GM18498 (cell line): ENCODE measurements at regions not wholly inside any gene's neighbourhood (a gene's known extent, or its start where the extent isn't known, plus 50 kb on each side); places are given as distances from the start of the nearest gene placed in this dataset.
"Not testable (repeated sequence)": the region's sequence is repeated elsewhere in the genome, so short reads cannot be mapped to it uniquely, and the experiment has no call there.

ENCODE experiments used
- ATAC-seq: cut with Tn5 transposase; IDR thresholded peaks from one replicate; pipeline ENCODE4 v1.9.1; 2021; ENCODE audit warnings: mild to moderate bottlenecking, moderate library complexity; ENCODE audit not compliant: unreplicated experiment

DNA sequence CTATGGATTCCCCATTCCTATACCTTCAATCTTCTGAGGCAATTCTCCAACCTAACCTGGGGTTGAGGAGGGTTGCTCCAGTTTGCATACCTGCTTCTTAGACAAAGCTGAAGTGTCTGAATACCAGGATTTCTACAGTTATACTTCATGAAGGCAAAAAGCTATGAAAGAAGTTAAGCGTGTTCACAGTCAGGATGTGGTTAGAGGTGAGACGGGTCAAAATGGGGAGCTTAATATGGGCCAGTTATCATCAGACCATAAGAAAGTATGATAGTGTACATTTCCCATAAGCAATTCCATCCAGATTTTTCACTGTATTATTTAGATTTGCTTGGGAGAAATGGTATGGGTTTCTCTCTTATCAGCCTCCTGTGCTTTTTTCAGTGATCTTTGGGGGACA lies 156.9 kb upstream of the FER start:
- ATAC-seq, result no peak

DNA sequence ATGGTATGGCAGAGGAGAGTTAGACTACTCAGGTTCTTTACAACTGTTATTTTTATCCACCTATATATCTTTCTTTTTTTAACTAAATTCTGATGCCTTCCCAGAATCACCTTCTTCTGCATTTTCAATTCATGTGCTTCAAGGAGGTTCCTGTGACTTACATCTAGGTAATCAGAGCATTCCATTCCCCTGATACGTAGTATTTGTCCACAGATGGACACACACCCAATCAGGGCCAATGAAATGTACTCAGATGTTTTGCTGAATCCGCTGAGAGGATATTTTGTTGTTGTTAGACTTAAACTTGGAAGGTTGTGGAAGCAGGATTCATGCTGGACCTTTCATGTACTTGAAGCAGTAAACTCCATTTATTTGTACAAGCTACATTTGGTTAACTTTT lies 159.4 kb upstream of the FER start:
- no peak for ATAC-seq

DNA sequence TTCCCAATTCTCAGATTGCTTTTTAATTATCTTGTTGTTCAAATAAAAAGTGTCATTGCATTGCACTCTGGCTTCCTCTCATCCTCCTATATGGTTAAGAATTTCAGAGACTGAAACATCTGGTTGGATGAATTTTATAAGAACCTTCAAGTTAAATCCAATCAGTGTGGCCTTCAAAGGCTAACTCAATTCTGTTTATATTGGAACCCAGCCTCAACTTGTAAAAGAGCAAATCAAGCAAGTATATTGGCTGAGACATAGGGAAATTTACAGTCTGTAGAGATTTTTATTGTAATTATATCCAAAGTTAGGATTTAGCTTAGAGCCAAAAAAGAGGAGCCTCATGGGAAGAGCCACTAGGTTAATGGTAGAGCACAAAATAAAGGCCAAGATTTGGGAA lies 159.9 kb upstream of the FER start:
- ATAC-seq, result no peak

DNA sequence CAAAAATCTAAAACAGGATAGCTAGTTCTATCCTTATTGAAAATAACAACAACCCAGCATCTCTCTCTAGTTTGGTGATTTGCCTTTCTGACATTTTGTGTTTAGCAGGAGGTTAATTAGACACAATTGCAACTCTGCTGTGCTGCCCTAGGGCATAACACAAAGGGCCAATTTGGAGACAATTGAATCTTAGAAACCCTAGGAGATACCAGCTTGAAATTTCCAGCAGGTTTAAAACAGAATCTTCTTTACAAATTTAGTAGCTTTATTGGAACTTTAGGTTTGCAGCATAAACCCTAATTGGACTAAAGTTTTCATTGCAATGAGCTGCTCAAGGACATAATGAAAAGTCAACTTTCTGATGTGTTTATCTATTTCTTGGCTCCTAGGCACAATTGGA lies 166.7 kb upstream of the FER start:
- no peak for ATAC-seq

DNA sequence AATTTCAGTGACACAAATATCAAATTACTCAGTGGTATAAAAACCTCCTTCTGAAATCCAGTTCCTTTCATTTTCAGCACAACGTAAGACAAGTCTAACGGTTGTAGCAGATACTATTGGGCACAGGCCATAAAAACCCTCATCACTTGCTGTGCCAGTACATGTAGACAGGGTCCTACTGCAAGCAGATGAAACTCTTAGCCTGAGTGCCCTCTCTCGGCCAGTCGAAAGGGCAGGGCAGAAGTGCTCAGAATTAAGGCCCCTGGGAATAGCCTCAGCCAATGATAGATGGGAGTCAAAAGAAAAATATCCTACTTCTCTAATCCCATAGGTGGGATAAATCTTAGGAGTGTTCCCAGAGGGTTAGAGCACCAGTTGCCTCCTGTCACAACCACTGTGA lies 168.5 kb upstream of the FER start:
- ATAC-seq, result no peak

DNA sequence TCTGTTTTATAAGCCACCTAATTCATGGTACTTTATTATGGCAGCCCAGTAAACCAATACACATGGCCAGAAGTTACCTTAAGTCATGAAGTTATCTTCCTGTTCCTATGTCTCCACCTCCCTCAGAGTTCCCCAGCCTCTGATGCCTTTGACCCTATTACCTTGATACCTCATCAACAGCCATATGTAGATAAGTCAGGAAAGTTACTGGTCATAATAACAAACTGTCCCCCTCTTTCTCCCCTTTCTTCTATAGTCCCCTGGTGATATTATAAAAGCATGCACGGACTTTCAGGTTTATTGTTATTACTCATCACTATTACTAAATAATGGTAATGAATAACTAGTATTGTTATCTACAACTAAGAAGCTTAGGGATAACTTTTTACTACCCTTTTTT lies 168.9 kb upstream of the FER start:
- ATAC-seq, result no peak

DNA sequence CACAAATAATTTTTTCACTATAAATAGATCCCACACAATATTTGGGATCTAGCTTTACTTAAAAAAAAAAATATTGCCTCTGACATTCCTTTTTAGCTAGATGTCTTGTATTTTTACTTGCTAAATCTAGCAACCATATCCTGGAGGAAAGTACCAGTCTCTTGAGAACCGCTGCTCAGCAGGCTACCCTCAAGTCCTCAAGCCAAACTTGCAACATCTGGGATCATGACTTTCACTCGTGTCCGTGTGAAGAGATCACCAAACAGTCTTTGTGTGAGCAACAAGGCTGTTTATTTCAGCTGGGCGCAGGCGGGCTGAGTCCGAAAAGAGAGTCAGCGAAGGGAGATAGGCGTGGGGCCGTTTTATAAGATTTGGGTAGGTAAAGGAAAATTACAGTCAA lies 180.3 kb upstream of the FER start:
- no peak for ATAC-seq

DNA sequence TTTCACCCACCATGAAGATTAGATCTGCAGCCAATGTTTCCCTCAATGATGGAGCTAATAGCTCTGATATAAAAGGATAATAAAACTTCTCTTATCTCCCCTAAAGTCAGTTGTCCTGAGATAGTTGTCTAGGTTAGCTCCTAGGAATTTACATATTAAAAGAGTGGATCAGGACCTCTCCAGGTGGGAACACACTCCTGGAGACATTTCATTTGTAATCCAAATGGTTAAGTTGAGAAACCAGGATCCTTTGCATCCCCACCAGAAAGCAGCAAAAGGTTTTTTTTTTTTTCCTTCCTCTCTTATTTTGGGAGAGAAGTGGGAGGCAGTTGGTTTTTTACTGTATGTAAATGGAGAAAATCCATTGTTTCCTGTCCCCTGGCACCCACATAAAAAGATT lies 182.5 kb upstream of the FBXL17 start:
- no peak for ATAC-seq

DNA sequence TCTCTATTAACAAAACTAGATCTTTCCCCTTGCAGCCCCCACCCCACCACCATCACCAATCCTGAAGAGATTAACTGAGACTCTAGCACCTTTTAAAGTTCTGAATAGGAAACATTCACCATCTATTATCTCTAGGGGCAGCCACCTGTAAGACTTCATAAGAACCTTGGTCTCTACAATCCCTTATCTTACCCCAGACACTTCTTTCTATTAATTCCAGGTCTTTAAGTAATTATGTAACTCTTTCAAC lies 180.2 kb upstream of the FBXL17 start:
- no peak for ATAC-seq

DNA sequence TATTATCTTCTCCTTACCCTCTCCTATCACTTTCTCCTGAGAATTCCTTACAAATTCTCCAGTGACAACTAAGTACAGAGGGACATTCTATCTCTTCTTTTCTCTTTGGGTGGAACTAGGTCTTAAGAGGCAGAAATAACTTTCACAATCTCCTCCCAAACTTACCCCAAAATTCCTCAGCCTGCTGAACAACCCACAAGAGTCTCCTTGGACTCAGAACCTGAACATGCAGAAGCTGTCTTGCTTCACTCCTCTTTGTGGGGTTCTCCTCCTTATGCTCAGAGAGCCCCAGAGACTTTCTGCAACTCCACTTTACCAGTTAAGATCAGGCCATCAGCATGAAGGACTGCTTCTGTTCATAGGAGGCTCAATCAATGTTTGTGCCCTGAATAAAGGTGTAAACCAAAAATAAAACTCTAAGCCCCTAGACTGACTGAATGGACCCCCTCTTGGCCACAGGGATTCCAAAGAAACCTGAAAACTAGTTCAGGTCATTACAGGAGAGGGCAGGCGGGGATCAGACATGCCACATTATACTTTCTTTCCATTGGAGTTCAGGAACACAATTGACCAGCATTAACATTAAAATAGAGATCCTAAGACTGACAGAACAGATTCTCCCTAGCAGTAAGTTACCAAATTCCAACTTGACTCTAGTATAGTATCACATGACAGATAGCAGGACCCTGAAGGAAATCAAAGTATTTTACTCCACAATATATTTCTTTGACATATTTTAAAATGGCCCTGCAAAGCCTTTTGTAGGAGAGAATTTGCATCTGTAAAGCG lies 179.7 kb upstream of the FBXL17 start:
- no peak for ATAC-seq

DNA sequence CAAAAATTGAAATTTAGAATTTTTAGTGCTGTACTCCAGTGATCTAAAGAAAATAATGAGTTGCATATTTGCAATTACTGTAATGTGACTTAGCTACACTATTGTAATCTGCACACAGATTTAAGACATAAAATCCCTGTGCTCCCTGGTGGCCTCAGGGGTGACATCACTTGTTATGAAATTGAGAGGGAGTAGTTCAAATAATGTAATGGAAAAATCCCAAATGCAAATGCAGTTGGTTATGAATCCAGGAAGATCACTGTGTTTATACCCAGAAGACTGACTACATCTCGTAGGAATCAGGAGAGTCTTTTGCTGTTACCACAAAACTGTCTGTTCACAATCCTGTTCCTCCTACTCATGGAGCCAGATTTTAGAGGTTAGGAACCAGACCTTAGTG lies 178.7 kb upstream of the FBXL17 start:
- ATAC-seq, result no peak

DNA sequence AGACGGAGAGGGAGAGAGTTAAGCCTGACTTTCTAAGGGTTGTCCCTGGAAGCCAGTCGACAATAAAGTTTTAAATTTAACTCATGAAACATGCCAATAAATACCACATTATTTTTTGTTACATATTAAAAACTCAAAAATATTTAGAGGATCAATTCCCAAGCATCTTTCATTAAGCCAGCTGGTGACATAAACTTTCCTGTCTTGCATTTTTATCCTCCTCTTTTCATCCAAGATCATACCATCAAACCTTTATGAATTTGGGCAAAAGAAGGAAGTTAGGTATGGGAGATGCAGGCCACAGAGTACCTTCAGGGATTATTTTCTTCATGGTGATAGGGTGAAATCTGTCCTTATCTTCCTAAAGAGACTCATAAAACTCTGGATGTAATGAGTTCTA lies 178.3 kb upstream of the FBXL17 start:
- no peak for ATAC-seq

DNA sequence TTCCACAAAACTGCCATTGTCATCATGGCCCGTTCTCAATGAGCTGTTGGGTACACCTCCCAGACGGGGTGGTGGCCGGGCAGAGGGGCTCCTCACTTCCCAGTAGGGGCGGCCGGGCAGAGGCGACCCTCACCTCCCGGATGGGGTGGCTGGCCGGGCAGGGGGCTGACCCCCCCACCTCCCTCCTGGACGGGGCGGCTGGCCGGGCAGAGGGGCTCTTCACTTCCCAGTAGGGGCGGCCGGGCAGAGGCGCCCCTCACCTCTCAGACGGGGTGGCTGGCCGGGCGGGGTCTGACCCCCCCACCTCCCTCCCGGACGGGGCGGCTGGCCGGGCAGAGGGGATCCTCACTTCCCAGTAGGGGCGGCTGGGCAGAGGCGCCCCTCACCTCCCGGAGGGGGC lies 176.9 kb upstream of the FBXL17 start:
- ATAC-seq, result not testable (repeated sequence)

DNA sequence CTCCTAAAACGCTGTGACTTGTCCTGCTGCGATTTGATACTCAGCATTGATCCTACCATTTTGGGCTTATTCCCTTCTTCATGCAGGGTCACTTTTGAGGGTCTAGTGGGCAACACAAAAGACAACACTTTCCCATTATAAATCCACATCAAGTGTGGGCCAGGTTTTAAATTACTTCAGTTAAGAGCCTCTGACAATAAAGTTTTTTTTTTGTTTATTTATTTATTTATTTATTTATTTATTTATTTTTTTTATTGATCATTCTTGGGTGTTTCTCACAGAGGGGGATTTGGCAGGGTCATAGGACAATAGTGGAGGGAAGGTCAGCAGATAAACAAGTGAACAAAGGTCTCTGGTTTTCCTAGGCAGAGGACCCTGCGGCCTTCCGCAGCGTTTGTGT lies 176.2 kb upstream of the FBXL17 start:
- not testable (repeated sequence) for ATAC-seq

DNA sequence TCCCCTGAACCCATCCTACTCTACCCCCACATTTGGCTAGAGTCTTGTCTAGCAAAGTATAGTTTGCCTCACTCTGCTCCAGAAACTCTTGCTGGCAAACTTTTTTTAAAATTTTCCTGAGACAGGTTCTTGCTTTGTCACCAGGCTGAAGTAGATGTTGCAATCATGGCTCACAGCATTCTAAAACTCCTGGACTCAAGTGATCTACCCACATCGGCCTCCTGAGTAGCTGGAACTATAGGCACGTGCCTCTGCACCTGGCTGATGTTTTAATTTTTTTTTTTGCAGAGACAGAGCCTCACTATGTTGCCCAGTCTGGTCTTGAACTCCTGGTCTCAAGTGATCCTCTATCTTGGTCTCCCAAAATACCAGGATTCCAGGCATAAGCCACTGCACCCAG lies 175.8 kb upstream of the FBXL17 start:
- ATAC-seq, result no peak

DNA sequence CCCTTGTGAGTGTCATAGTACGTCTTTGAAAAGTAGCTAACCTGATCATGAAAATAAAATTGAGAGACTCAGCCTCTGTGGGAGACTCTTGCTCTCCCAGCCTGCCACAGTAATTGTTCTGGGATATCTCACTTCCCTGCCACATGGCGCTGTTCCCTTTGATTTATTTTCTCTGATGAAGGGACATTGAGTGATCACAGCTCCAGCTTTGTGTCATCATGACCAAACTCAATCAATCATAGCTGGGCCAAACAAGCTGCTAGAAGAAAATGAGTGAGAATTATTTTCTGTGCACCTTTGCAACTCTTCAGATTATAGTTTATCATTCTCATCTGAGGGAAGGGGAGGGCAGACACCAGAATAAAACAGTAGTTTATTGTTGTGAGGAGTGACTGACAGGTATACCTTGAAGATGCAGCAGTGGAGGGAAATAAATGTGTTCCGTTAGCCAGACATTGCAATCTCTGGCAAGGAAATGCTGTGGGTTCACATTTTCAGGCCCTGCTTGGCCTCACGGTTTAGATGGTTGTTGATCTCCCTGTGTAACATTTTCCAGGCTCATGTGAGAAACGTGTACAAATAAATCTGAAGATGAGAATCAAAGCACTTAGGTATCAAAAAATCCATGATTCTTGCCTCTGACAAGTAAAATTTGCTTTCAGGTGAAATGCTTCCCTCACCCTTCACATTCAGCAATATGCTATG lies 174.7 kb upstream of the FBXL17 start:
- no peak for ATAC-seq

DNA sequence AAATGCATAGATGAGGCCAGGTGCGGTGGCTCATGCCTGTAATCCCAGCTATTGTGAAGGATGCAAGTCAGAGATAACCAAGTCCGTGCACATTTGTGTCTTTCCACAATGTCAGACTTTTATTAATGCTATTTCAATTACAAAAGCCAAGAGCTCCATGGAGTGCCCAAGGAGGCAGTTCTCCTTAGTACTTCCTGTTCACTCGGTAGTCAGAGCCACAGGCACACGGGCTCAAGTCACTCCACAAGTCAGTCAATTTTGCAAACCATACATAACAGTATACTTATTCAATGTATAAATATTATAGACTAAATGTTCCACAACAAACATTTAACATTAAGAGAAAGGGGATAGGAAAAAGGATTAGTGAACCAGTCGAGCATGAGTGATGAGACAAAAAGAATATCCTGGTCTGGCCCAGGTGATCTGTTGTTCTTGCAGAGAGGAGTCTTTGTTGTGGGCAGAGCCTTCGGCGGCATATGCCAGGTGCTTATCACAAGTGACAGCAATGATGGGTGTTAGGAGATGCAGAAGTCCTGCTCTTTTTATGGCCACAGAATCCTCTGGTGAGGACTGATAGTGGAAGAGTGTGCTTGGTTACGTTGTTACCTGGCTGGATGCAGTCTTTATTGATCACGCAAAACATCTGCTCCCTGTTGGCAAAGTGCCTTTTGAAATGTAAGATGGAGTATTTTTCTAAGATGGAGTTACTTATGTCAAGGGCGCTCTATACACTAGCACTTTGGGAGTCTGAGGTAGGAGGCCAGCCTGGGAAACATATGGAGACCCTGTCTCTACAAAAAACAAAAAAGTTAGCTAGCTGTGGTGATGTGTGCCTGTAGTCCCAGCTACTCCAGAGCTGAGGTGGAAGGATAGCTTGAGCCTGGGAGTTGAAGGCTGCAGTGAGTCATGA lies 167.0 kb upstream of the FBXL17 start:
- no peak for ATAC-seq

DNA sequence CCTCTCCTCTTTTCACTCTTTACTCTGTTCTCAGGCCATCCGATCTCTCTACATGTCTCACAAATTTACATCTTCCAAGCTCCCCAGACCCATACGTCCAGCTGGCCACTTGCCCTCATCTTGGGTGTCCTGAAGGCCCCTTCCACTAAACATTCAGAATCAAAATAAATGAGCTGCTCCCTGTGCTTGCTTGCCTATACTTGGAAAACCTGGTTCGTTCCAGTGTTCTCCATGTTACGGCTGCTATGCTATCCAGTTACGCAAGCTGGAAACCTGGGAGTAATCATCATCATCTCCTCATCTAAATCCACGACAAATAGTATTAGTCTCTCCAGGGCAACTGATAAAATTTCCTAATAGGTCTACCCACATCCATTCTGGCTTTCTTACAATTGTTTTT lies 165.0 kb upstream of the FBXL17 start:
- ATAC-seq, result no peak

DNA sequence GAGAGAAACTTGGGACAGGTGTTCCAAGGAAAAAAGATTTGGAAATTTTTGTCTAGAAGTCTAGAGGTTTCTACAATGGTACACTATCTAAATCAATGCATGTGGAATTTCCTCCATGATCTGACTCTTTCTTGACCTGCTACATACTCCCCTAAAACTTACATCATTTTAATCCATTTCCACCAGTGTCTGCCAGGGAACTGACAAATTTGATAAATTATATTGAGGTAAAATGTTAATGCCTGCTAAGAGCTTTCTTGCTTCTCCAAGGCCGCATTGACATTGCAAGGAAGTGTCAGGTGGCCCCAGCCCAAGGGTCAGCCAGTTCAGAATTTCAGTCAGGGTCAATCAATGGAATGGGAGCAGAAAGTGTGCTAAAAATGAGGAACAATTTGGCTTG lies 163.4 kb upstream of the FBXL17 start:
- no peak for ATAC-seq

DNA sequence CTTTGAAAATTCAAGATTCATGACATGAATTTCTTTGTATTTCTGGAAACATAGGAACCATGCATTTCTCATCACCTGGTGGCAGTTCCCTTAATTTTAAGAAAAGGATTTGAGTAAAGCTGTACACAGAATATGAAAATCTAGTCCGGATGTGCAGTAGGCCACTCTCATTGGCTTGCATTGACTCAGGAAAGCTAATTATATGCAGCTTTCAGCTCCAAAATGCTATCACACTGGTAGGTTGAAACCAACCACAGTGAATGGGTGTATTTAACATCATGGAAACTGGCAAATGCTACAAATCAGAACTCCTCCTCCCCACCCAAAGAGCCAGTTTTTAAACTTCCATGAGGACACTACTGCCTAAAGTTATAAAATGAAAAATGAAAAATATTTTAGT lies 161.6 kb upstream of the FBXL17 start:
- no peak for ATAC-seq

DNA sequence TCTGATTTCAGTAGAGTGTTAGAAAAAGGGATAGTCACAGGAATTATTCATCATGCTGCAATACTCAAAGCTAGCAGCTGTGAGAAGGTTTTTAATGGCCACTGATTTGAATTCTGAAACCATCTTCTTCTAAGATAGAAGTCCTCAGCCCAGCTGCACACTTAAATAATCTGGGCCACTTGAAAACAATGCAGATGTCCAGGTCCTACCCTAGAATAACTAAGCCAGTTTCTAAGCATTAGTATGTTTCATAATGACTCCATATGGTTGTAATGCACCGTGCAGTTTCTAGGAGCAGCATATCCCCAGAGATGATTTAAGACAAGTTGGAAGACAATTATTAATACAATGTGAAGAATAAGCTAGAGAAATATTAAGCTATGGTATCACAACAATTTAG lies 159.9 kb upstream of the FBXL17 start:
- ATAC-seq, result no peak

DNA sequence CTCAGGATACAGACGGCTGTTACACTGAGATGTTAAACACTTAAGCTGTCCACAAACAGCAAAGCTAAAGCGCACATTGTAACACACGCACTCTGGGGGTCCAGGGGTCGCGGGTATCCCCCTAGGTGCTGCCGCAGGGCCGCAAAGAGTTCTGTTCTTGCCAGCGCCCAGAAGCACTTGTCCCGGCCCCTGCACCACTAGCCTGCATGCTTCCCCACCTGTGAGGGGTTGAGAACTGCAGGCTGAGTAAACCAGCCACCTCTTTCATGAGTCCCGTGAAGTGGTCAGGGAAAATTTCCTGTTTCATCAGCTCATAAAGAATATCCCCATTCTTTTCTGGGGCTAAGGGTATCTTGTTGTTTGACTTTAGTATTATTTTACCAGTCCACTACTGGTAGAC lies 154.4 kb upstream of the FBXL17 start:
- ATAC-seq, result no peak
